Left lung (tissue), 4 donors: ENCODE measurements at regions not wholly inside any gene's neighbourhood (a gene's known extent, or its start where the extent isn't known, plus 50 kb on each side); places are given as distances from the start of the nearest gene placed in this dataset.

ENCODE experiments used
- ATAC-seq: fragments of 200-7000 bp; cut with Tn5 transposase; one replicate; pipeline ENCODE4 v1.9.1; 2020; ENCODE audit warnings: moderate library complexity
- DNase-seq, 4 donors: peaks; one replicate each; pipeline ENCODE4 v3.0.0-alpha.2; 2013 to 2020
- H3K27ac ChIP-seq, 2 donors: fragments of 200-600 bp; sonication (generic) in 1 of 2; one replicate each; pipeline versions ENCODE4 v1.5.0 to v1.8.0; 2020 to 2021
- H3K27me3 ChIP-seq, 2 donors: fragments of 200-600 bp; sonication (generic) in 1 of 2; one replicate each; pipeline versions ENCODE4 v1.5.0 to v1.8.0; 2020 to 2021
- H3K36me3 ChIP-seq, 2 donors: fragments of 200-600 bp; sonication (generic) in 1 of 2; one replicate each; pipeline versions ENCODE4 v1.5.0 to v1.8.0; 2020 to 2021
- H3K4me1 ChIP-seq, 2 donors: fragments of 200-600 bp; one replicate each; pipeline ENCODE4 v1.8.0; 2021
- H3K4me3 ChIP-seq, 2 donors: fragments of 200-600 bp; sonication (generic) in 1 of 2; one replicate each; pipeline versions ENCODE4 v1.5.0 to v1.8.0; 2020 to 2021; ENCODE audit warnings: mild to moderate bottlenecking in 1 of 2
- H3K9me3 ChIP-seq, 2 donors: fragments of 200-600 bp; sonication (generic) in 1 of 2; one replicate each; pipeline versions ENCODE4 v1.5.0 to v1.8.0; 2020 to 2021
- intact Hi-C, 2 donors: fragments of 100-400 bp; cut with DNase I; formaldehyde crosslinking; loops; one replicate each; pipeline versions ENCODE4 v1.11.2 to v1.14.2; 2022
- TF ChIP-seq, protein P1 (sequence below), 2 donors: fragments of 200-600 bp; sonication (generic) in 1 of 2; IDR thresholded peaks; one replicate each; pipeline versions ENCODE4 v1.5.0 to v1.8.0; 2021; ENCODE audit warnings: antibody characterized with exemption in 2 of 2
- donor health status: DM: no; HTN: yes; CAD: no.
- donor health status: DM: no; HTN: no; CAD: no.

DNA sequence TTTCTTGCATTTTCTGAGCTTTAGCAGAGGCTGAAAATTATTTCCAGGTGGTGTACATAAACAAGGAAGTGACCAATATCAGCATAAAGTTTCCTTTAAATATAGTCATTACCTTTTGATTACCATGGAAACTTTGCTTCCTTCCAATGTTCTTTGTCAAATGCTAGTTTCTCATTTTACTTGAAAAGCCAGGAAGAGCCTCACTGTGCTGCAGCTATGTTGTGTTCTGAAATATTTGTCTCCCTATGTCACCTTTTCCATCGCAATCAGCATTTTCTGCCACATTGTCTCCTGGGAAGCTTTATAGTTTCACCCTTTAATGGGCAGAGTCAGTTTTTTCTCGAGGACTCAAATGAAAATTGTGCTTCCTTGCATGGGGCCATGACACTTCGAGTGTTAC lies 496.0 kb downstream of the CDH8 start:
- H3K27me3 ChIP-seq: no peaks in the 10 kb centered on the region
- DNase-seq: no peak
- intact Hi-C loops: no loop called here
- ATAC-seq: no peak
- H3K27ac ChIP-seq: no peak overlapping the region
- TF ChIP-seq, protein P1, sequence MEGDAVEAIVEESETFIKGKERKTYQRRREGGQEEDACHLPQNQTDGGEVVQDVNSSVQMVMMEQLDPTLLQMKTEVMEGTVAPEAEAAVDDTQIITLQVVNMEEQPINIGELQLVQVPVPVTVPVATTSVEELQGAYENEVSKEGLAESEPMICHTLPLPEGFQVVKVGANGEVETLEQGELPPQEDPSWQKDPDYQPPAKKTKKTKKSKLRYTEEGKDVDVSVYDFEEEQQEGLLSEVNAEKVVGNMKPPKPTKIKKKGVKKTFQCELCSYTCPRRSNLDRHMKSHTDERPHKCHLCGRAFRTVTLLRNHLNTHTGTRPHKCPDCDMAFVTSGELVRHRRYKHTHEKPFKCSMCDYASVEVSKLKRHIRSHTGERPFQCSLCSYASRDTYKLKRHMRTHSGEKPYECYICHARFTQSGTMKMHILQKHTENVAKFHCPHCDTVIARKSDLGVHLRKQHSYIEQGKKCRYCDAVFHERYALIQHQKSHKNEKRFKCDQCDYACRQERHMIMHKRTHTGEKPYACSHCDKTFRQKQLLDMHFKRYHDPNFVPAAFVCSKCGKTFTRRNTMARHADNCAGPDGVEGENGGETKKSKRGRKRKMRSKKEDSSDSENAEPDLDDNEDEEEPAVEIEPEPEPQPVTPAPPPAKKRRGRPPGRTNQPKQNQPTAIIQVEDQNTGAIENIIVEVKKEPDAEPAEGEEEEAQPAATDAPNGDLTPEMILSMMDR (IDR thresholded peaks at IDR 0.05): no peak
- no peaks in the 10 kb centered on the region for H3K4me1 ChIP-seq
- no peaks in the 10 kb centered on the region for H3K36me3 ChIP-seq
- H3K4me3 ChIP-seq: no peak overlapping the region
- H3K9me3 ChIP-seq: peaks cover 0 to 2% of the 10 kb centered on the region in 2 donors

DNA sequence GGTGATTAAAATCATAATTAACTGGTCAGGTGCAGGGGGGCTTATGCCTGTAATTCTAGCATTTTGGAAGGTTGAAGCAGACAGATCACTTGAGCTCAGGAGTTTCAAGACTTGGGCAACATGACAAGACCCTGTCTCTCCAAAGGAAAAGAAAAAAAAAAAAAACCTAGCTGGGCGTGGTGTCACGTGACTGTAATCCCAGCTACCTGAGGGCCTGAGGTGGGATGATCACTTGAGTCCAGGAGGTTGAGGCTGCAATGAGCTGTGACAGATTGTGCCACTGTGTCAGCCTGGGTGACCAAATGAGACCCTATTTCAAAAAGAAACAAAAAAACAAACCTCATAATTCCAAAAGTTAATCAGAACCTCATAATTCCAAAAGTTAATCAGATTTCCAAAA lies 505.5 kb downstream of the CDH8 start:
- intact Hi-C loops: no loop called here
- DNase-seq: no peak
- TF ChIP-seq, protein P1 (IDR thresholded peaks at IDR 0.05): no peak

DNA sequence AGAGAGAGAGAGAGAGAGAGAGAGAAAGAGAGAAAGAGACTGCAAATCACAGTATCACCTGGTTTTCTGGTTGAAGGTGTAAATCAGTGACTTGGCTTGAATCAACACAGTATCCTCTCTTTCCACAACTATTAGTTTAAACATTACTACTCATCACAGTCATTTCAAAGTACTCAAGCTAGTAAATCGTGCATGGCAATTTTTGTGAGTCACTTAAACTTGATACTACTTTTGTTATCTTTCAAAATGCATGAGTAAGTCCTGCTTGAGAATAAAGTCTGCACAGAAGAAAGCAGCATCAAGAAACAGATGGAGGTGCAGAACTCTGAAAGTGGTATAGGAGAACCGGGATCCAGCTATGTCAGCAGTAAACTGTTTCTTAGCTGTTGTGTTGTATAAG lies 535.4 kb downstream of the CDH8 start:
- no peak overlapping the region for H3K27ac ChIP-seq
- no peaks in the 10 kb centered on the region for H3K27me3 ChIP-seq
- H3K4me1 ChIP-seq: no peaks in the 10 kb centered on the region
- no peaks in the 10 kb centered on the region for H3K36me3 ChIP-seq
- DNase-seq (no peak), ATAC-seq (no peak)
- H3K4me3 ChIP-seq: no peak overlapping the region
- TF ChIP-seq, protein P1 (IDR thresholded peaks at IDR 0.05): no peak
- intact Hi-C loops: no loop called here
- no peaks in the 10 kb centered on the region for H3K9me3 ChIP-seq

More for the DNA sequence above, 505.5 kb downstream of the CDH8 start:
- H3K4me3 ChIP-seq: no peak overlapping the region
- ATAC-seq: no peak
- no peak overlapping the region for H3K27ac ChIP-seq
- H3K36me3 ChIP-seq: no peaks in the 10 kb centered on the region
- no peaks in the 10 kb centered on the region for H3K4me1 ChIP-seq
- no peaks in the 10 kb centered on the region for H3K9me3 ChIP-seq
- H3K27me3 ChIP-seq: no peaks in the 10 kb centered on the region

DNA sequence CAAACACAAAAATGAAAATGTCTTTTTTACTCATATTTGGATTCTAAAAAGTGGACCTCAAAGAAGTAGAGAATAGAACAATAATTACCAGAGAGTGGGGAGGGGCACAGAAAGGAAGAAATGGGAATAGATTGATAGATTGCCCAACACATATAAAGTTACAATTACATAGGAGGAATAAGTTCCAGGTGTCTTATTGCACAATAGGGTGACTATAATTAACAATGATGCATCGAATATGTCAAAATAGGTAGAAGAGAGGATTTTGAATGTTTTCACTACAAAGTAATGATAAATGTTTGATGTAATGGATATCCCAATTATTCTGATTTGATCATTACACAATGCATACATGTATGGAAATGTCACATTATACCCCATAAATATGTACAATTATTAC lies 556.0 kb downstream of the CDH8 start:
- TF ChIP-seq, protein P1 (IDR thresholded peaks at IDR 0.05): no peak
- intact Hi-C loops: no loop called here
- no peaks in the 10 kb centered on the region for H3K27me3 ChIP-seq
- ATAC-seq: no peak
- no peaks in the 10 kb centered on the region for H3K36me3 ChIP-seq
- H3K9me3 ChIP-seq: peaks cover 0 to 14% of the 10 kb centered on the region in 2 donors
- no peaks in the 10 kb centered on the region for H3K4me1 ChIP-seq
- no peak overlapping the region for H3K4me3 ChIP-seq
- H3K27ac ChIP-seq: no peak overlapping the region
- DNase-seq: no peak

DNA sequence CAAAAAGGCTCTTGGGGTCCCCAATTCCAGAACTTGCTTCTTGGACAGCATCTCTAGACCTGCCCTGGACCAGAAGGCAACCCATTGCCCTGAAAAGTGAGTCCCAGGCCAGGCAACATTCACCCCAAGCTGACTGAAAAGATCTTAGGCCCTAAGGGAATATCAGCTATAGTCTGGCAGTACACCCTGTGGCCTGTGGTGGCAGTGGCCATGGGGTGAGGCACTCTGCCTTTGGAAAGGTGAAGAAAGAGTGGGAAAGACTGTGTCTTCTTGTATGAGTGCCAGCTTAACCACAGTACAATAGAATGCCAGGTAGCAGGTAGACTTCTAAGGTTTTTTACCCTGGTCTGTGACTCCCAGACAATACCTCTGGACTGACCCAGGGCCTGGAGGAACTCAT lies 564.5 kb downstream of the CDH8 start:
- H3K27ac ChIP-seq: no peak overlapping the region
- H3K9me3 ChIP-seq: peaks cover 0 to 28% of the 10 kb centered on the region in 2 donors
- intact Hi-C loops: no loop called here
- no peaks in the 10 kb centered on the region for H3K27me3 ChIP-seq
- ATAC-seq (no peak), DNase-seq (no peak)
- H3K36me3 ChIP-seq: no peaks in the 10 kb centered on the region
- TF ChIP-seq, protein P1 (IDR thresholded peaks at IDR 0.05): no peak
- no peaks in the 10 kb centered on the region for H3K4me1 ChIP-seq
- H3K4me3 ChIP-seq: no peak overlapping the region
